MG63 (cell line): ENCODE measurements at regions not wholly inside any gene's neighbourhood (a gene's known extent, or its start where the extent isn't known, plus 50 kb on each side); places are given as distances from the start of the nearest gene placed in this dataset.
A peak's percentile ranks its signal among the peaks of the same experiment; 100 is the strongest.
"Not testable (repeated sequence)": the region's sequence is repeated elsewhere in the genome, so short reads cannot be mapped to it uniquely, and the experiment has no call there.

Source experiments
- DNase-seq: peaks from one replicate; pipeline ENCODE4 v3.0.0-alpha.2; 2020
- H3K27me3 ChIP-seq: fragments of 250-450 bp; sonication (Bioruptor Pico); 2 replicates; pipeline ENCODE4 v1.5.1; 2020; ENCODE audit warnings: mild to moderate bottlenecking, moderate library complexity
- H3K36me3 ChIP-seq: fragments of 250-450 bp; sonication (Bioruptor Pico); 2 replicates; pipeline ENCODE4 v1.5.1; 2020; ENCODE audit warnings: mild to moderate bottlenecking, moderate library complexity
- H3K4me3 ChIP-seq: fragments of 250-450 bp; sonication (Bioruptor Pico); 2 replicates; pipeline ENCODE4 v1.5.1; 2020; ENCODE audit warnings: mild to moderate bottlenecking, moderate library complexity
- H3K9me3 ChIP-seq: fragments of 250-450 bp; sonication (Bioruptor Pico); 2 replicates; pipeline ENCODE4 v1.5.1; 2020; ENCODE audit warnings: mild to moderate bottlenecking, moderate library complexity

DNA sequence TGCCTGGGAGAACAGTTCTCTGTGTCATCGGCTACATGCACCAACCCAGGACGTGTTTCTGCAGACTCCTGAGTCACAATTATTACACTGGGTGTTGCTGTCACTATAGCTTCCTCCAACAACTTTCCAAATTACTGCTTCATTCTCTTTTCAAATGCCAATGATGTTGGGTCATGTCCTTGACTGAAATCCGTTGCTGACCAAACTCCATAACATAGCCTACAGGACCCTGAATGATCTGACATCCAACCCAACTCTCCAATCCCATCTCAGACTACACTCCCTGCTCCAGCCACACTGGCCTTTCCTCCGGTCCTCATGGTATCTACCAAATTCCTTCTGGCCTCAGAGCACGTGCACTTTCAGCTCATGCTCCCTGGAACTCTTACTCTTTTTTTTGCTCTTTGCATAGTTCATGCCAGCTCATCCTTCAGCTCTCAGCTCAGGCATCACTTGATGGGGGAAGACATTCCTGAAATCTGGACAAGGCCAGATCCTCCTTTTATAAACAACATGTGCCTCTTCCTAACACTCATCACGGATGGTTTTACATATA, 108.8 kb upstream of the PTPRG start:
- Histone ChIP-seq H3K27me3 (no peaks in the 10 kb centered on the region), H3K36me3 (no peaks in the 10 kb centered on the region), H3K4me3 (no peak overlapping the region), H3K9me3 (no peaks in the 10 kb centered on the region)
- no peak for DNase-seq

DNA sequence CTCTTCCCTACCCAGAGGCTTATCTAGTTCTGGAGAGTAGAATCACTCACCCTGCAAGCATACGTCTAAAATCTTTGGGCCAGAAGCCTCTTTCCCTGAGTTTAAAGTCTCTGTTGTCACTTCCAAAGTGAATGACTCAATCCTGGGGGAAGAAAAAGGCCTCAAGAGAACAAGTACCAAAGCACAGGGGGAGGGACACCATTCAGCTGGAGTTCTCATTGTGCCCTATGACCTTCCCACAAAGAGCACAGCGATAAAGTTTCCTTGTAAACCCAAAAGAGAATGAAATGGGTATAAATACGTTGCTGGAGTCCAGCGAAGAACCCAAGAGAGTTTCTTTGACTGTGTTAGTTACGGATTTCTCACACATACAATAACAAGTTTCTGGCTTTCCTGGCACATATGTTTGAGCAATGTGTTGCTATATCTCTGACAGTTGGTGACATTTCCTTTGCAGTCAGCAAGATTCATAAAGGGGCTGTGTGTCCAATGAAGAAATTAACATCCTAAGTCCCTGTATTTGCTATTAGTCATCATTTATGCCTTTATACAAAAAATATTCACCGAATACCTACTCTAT, 107.3 kb upstream of the PTPRG start:
- Histone ChIP-seq H3K27me3 (no peaks in the 10 kb centered on the region), H3K36me3 (no peaks in the 10 kb centered on the region), H3K9me3 (no peaks in the 10 kb centered on the region), H3K4me3 (no peak overlapping the region)
- no peak for DNase-seq

DNA sequence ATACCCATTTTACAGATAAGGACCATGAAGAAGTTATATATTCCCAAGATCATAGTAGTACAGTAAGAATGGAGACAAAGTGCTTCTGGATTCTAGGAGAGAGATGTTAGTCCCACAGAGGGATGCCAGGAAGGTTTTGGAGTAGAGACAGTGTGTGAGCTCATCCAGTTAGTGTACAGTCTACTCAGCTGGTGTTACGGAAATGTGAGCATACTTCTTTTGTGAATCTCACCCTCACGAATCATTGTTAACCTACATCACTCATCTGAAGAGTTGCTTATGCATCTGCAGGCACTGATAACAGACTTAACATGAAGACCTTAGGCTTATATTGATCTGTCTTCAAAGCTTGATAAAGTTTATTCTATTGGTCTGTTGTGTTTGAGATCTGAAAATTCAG, 106.6 kb upstream of the PTPRG start:
- H3K4me3 ChIP-seq = no peak overlapping the region
- DNase-seq = no peak
- no peaks in the 10 kb centered on the region for H3K36me3 ChIP-seq
- no peaks in the 10 kb centered on the region for H3K9me3 ChIP-seq
- no peaks in the 10 kb centered on the region for H3K27me3 ChIP-seq

DNA sequence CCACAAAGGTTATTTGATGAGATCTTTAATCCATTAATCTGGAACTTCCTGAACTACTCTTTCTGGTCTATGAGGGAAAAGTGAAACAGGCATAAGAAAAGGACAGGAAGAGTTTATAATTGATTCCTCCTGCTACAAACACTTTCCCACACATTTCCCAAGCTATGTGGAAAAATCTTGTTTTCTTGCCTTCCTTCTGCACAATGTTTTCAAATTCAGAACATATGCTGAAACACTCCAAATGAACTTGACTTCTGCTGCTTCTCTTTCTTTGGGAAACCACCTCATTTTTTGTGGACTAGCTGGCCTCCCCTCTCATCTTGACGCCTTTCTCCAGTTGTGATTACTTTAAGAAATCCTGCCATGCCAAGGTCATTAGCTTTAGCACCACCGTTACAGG, 100.7 kb upstream of the PTPRG start:
- DNase-seq = no peak
- H3K36me3 ChIP-seq = no peaks in the 10 kb centered on the region
- no peak overlapping the region for H3K4me3 ChIP-seq
- H3K9me3 ChIP-seq = no peaks in the 10 kb centered on the region
- no peaks in the 10 kb centered on the region for H3K27me3 ChIP-seq

- no peaks in the 10 kb centered on the region for H3K9me3 ChIP-seq
- DNase-seq = peak; percentile 2
- H3K27me3 ChIP-seq = no peaks in the 10 kb centered on the region
- H3K4me3 ChIP-seq = no peak overlapping the region
- no peaks in the 10 kb centered on the region for H3K36me3 ChIP-seq
Measured at GRCh38 chr3:61463191-61463590, 98.2 kb upstream of the PTPRG start.

GRCh38 chr3:61464518-61465140, 96.7 kb upstream of the PTPRG start:
- H3K36me3 ChIP-seq = no peaks in the 10 kb centered on the region
- no peak overlapping the region for H3K4me3 ChIP-seq
- DNase-seq = no peak
- H3K27me3 ChIP-seq = no peaks in the 10 kb centered on the region
- H3K9me3 ChIP-seq = no peaks in the 10 kb centered on the region

GRCh38 chr3:61466357-61466756, 95.0 kb upstream of the PTPRG start:
- no peaks in the 10 kb centered on the region for H3K36me3 ChIP-seq
- DNase-seq = no peak
- H3K4me3 ChIP-seq = no peak overlapping the region
- no peaks in the 10 kb centered on the region for H3K9me3 ChIP-seq
- H3K27me3 ChIP-seq = no peaks in the 10 kb centered on the region

DNA sequence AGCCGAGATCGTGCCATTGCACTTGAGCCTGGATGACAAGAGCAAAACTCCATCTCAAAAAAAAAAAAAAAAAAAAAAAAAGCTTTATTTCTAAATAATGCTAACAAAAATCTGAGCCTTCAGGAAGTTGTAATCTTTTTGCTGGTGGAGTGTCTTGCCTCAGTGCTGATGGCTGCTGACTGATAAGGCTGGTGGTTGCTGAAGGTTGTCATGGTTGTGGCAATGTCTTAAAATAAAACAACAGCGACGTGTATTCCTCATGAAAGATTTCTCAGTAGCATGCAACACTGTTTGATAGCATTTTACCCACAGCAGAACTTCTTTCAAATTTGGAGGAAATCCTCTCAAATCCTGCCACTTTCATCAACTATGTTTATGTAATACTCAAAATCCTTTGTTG, 77.4 kb upstream of the PTPRG start:
- Histone ChIP-seq H3K9me3 (no peaks in the 10 kb centered on the region), H3K4me3 (no peak overlapping the region), H3K36me3 (no peaks in the 10 kb centered on the region), H3K27me3 (no peaks in the 10 kb centered on the region)
- no peak for DNase-seq

DNA sequence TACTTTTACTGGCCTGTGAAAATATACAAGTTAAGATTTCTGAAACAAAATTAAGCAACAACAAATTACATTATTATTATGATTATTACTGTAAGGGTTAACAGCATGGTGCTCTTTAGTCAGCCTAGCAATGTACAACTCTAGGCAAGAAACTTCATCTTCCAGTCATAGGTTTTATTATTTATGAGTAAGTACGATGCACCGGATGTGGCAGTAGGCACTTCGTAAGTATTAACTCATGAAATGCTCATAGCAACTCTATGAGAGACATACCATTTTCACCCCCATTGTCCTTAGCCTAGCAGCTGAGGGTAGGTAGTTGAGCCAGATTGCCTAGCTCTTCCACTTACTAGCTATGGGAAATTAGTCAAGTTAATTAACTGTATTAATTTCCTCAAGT, 68.0 kb upstream of the PTPRG start:
- H3K9me3 ChIP-seq = no peaks in the 10 kb centered on the region
- DNase-seq = no peak
- no peaks in the 10 kb centered on the region for H3K36me3 ChIP-seq
- H3K27me3 ChIP-seq = no peaks in the 10 kb centered on the region
- H3K4me3 ChIP-seq = no peak overlapping the region

- not testable (repeated sequence) for H3K4me3 ChIP-seq, H3K9me3 ChIP-seq, DNase-seq, H3K36me3 ChIP-seq, H3K27me3 ChIP-seq
Measured at GRCh38 chr3:61494309-61494708, 67.1 kb upstream of the PTPRG start.

DNA sequence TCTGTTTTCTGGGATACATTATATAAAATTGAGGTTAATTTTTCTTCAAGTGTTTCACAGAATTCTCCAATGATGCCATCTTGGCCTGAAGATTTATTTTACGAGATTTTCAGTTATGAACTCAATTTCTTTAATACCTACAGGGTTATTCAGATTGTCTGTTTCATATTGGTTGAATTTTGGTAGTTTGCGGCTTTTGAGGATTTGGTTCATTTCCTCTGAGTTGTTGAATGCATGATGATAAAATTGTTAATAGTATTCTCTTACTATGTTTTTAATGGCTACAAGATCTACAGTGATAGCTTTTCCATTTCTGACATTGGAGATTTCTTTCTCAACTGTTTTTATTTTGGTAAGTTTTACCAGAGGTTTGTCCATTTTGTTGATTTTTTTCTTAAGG, 63.9 kb upstream of the PTPRG start:
- Histone ChIP-seq H3K27me3 (no peaks in the 10 kb centered on the region), H3K4me3 (no peak overlapping the region), H3K9me3 (no peaks in the 10 kb centered on the region), H3K36me3 (no peaks in the 10 kb centered on the region)
- DNase-seq = no peak

- H3K4me3 ChIP-seq = no peak overlapping the region
- H3K27me3 ChIP-seq = no peaks in the 10 kb centered on the region
- H3K36me3 ChIP-seq = no peaks in the 10 kb centered on the region
- H3K9me3 ChIP-seq = no peaks in the 10 kb centered on the region
- no peak for DNase-seq
Measured at GRCh38 chr3:61505197-61505596, 56.2 kb upstream of the PTPRG start.

GRCh38 chr3:61507946-61508345, 53.4 kb upstream of the PTPRG start:
- no peaks in the 10 kb centered on the region for H3K27me3 ChIP-seq
- no peak for DNase-seq
- no peaks in the 10 kb centered on the region for H3K9me3 ChIP-seq
- no peaks in the 10 kb centered on the region for H3K36me3 ChIP-seq
- no peak overlapping the region for H3K4me3 ChIP-seq
